Stimulated activated CD4-positive, alpha-beta T cell treated with anti-CD3 and anti-CD28 coated beads, Interleukin-4, amount 100 ng/mL, for 1 hour (primary cell): ENCODE measurements at regions not wholly inside any gene's neighbourhood (a gene's known extent, or its start where the extent isn't known, plus 50 kb on each side); places are given as distances from the start of the nearest gene placed in this dataset.
"Not testable (repeated sequence)": the region's sequence is repeated elsewhere in the genome, so short reads cannot be mapped to it uniquely, and the experiment has no call there.

Experiments used
- DNase-seq: peaks from one replicate; pipeline ENCODE4 v3.0.0-alpha.2; 2020

GRCh38 chr6:170192905-170193304 is 98.0 kb downstream of the DLL1 start:
- DNase-seq: no peak

DNA sequence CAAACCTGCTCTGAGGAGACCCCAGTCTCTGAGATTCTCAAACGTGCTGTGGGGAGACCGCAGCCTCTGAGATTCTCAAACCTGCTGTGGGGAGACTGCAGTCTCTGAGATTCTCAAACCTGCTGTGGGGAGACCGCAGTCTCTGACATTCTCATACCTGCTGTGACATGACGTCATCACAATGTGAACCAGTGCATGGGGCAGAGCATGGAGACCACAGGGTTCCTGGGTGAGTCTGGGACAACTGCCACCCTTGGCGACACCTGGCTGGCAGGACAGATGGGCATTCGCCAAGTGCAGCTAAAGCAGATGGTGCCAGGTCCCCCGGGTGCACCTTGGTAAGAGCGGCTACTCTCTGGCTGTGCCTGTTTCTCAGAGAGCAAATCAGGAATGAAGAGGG is 98.8 kb downstream of the DLL1 start:
- DNase-seq: not testable (repeated sequence)

GRCh38 chr6:170190046-170190445 is 100.8 kb downstream of the DLL1 start:
- no peak for DNase-seq

DNA sequence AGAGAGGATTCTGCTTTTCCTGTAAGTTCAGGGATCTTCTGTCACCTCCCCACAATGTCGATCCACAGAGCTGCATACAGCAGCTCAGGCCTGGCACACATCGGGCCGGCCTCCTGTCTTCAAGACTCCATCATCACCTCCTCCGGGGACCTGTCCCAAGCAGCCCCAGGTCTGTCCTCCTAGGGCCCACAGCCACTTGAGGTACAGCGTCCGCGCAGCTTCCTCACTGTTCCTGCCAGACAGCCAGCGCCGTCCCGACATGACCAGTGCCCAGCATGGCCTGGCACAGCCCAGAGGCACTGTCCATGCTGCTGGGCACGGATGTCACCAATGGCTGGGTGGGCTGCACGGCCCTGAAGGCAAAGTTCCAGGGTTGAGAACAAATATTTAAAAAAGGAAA is 101.6 kb downstream of the DLL1 start:
- DNase-seq: no peak

DNA sequence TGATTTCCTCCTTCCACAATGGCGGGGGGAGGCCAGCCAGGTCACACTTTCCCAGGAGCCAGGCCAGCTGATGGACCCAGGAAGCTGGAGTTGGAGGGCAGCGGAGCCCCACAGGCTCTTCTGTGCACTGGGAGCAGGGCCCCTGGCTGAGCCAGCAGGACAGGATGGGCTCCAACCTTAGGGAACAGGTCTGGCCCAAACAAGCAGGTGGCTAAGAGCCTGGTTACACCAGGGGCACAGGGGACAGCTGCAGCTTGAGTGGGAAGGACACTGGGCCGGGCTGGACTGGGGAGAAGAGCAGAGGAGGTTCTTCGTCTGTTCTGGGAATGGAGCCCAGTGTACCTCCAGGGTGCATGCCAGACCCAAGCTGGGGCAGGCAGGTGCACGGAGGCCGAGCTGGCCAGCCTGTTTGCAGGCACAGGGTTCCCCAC is 102.3 kb downstream of the DLL1 start:
- DNase-seq: no peak

GRCh38 chr6:170187669-170188566 is 103.0 kb downstream of the DLL1 start:
- no peak for DNase-seq

DNA sequence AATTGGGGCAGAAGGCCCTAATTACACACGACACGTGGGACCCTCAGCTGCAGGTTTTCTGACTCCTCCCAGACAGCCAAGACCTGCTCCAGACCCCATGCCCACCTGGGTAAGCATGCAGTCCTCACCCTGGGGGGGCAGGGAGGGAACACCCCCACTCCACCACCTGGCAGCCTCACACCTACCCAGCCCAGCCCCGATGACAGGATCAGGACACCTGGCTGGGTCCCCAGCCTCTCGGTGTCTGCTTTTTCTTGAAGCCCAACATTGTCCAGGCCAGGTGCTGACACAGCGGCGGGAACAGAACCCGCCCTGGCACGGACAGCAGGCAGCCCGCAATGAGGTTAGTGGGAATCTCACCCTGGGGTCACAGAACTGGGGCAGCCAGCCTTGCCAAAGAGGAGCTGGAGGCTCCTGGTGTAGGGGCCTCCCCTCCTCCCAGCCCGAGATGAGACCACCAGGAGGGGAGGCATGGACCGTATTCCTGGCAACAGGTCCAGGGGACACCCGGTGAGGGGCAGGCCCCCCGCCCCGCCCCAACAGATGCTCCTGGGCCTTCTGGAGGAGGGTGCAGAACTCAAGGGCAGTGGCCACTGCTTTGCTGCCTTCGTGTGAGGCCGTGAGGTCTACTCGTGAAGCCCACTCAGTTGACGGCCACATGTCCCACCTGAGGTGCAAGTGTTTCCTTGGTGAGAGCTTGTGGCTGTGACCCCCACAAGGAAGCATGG is 103.8 kb downstream of the DLL1 start:
- DNase-seq: no peak

DNA sequence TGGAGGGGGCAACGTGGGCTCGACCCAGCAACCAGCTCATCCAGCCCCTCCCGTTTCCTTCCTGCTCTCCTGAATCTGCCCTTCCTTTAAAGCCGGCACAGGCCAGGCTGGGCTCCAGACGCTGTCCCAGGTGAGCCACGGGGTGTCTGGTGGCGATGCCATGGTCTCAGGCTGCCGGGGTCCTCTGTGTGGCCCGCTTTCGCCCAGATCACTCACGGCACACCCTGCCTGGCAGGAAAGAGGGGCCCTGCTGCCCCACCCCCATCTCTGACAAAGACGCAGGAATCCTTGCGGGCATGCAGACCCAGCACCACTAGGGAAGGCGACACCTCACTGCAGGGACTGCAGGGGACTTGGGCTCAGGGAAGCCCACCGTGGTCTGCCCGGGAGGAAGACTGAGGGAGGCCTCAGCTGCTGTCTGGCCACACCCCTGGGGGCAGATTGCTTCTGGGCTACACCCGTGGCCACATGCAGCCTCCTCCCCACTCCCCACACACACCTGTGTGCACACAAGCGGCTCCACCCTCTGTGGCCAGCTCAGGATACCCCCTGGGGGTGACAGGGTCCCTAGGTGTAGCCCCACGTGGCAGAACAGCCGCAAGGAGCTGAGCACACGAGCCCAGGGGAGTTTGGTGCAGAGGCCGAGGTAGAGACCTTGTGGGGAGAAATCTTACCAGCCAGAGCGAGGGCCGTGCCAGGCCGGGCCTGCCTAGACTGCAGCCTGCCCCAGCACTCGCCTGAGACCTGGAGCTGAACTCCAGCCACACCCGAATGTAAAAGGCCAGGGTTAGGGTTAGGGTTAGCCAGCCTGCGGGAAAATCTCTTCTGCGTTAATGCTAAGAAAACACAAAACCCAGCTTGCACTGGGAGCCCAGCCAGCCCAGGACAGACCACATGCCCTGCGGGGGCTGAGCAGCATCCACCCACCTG is 104.6 kb downstream of the DLL1 start:
- DNase-seq: no peak

GRCh38 chr6:170185175-170185978 is 105.5 kb downstream of the DLL1 start:
- no peak for DNase-seq

DNA sequence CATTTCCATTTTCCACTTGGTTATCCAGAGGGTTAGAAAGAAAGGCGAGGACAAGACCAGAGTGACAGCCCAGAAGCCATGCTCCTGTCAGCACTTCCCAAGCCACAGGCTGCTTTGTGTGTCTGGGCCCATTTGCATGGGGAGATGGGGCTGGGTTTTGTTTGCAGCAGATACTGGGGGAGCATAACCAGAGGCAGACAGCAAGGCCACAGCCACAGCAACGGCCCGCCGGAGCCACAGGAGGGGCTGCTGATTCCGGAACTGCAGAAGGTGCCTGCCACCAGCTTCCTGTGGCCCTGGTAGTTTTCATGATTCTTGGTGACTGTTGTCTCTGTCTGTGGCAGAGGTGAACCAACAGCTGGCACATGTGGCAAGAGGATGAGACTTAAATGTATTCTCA is 106.6 kb downstream of the DLL1 start:
- DNase-seq: no peak

DNA sequence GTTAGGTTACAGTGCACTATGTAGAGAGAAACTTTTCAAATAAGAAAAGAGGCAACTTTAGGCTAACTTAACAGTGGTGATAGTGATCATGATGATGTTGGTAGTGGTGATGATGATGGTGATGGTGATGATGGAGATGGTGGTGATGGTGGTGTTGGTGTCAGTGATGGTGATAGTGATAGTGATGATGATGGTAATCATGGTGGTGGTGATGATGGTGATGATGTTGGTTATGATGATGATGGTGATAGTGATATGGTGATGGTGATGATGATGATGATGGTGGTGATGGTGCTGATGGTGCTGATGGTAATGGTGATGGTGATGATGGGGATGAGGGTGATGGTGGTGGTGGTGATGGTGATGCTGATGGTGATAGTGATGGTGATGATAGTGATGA is 107.4 kb downstream of the DLL1 start:
- no peak for DNase-seq

- DNase-seq: no peak
These were observed 108.1 kb downstream of the DLL1 start for GRCh38 chr6:170182781-170183120.

- no peak for DNase-seq
These were observed 108.6 kb downstream of the DLL1 start for GRCh38 chr6:170182093-170182780.

GRCh38 chr6:170181338-170181690 is 109.6 kb downstream of the DLL1 start:
- no peak for DNase-seq

GRCh38 chr6:170180671-170181337 is 110.1 kb downstream of the DLL1 start:
- no peak for DNase-seq

DNA sequence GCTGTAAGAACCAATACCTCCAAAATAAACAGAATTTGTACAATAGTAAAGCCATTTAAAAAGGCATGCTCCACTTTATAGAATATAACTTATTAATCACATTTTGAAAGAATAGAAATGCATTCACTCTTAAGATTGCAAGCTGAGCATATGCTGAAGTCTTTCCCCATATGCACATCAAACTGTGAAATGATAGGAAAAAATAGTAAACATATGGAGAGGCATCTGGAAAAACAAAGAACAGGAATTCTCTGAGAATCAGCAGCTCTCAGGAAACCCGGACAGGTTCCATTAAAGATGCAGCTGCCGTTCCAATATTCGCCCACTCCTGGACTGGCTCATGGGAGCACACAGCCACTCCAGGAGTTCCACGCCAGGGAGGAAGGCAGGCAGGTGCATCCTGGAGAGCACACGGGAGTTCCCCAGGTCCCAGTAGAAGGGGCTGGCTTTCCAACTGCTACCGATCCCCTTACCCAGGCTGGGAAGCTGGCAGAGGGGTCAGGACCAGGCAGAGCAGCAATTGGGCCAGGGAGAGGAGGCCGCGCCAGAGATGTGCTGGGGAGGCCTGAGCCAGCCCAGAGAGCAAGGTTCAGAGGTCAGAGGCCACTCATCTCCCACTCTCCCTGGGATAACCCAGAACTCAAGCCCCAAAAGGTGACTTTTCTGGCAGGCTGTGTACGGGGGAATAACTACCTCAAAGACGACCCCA is 111.1 kb downstream of the DLL1 start:
- no peak for DNase-seq

- no peak for DNase-seq
These were observed 112.1 kb downstream of the DLL1 start for GRCh38 chr6:170178561-170179477.

- no peak for DNase-seq
These were observed 112.9 kb downstream of the DLL1 start for GRCh38 chr6:170177772-170178560.
